ENCODE measurements at regions not wholly inside any gene's neighbourhood (a gene's known extent, or its start where the extent isn't known, plus 50 kb on each side); places are given as distances from the start of the nearest gene placed in this dataset.

GRCh38 chr3:84683493-84683892 is 275.3 kb upstream of the CADM2 start:
- H3K79me2 ChIP-seq (ENCODE audit: control insufficient read depth, insufficient read depth, low read length) = no peaks in the 10 kb centered on the region
- TF ChIP-seq SMAD1 (IDR thresholded peaks at IDR 0.05; ENCODE audit: low read depth, partially characterized antibody) (no peak), CEBPZ (IDR thresholded peaks at IDR 0.05; ENCODE audit: low read depth, low read length) (no peak), E4F1 (IDR thresholded peaks at IDR 0.05; ENCODE audit: borderline replicate concordance, partially characterized antibody) (no peak), NR2C1 (IDR thresholded peaks at IDR 0.05) (no peak), ZBTB33 (IDR thresholded peaks at IDR 0.05) (no peak), BACH1 (IDR thresholded peaks at IDR 0.05; ENCODE audit: borderline replicate concordance) (no peak), IRF4 (IDR thresholded peaks at IDR 0.05; ENCODE audit: low read depth, low read length) (no peak), SPI1 (IDR thresholded peaks at IDR 0.05; ENCODE audit: borderline replicate concordance, insufficient read depth, low read depth, low read length) (no peak), ATF2 (IDR thresholded peaks at IDR 0.05; ENCODE audit: low read length) (no peak), NR2F1 (conservative IDR thresholded peaks at IDR 0.05) (no peak), CEBPB (IDR thresholded peaks at IDR 0.05; ENCODE audit: borderline replicate concordance in 1 of 2, low read depth in 2 of 2, low read length in 2 of 2) (no peak), ZNF384 (IDR thresholded peaks at IDR 0.05; ENCODE audit: borderline replicate concordance, low read depth, low read length) (no peak), SMARCA5 (IDR thresholded peaks at IDR 0.05) (no peak), EED (IDR thresholded peaks at IDR 0.05; ENCODE audit: low read depth) (no peak), ESRRA (IDR thresholded peaks at IDR 0.05; ENCODE audit: low read length) (no peak), NRF1 (conservative IDR thresholded peaks at IDR 0.05; ENCODE audit: low read depth, low read length) (no peak)
- no peaks in the 10 kb centered on the region for H3K27me3 ChIP-seq (replicated peaks in 1 of 2; ENCODE audit: control insufficient read depth in 2 of 2, insufficient read depth in 2 of 2, low read length in 1 of 2)
- FAIRE-seq (no peak), ATAC-seq (no peak), DNase-seq (ENCODE audit: low read depth, low spot score) (no peak)
- no peaks in the 10 kb centered on the region for H3K4me1 ChIP-seq (ENCODE audit: control insufficient read depth, insufficient read depth, low read length)
- no peak overlapping the region for H3K9ac ChIP-seq (ENCODE audit: control insufficient read depth, insufficient read depth, low read length)
- no peaks in the 10 kb centered on the region for H4K20me1 ChIP-seq (ENCODE audit: control insufficient read depth, insufficient read depth)
- no peak overlapping the region for H3K4me3 ChIP-seq
- no peak overlapping the region for H3K27ac ChIP-seq (ENCODE audit: control insufficient read depth, insufficient read depth)
- H3K4me2 ChIP-seq (ENCODE audit: control insufficient read depth, insufficient read depth) = no peak overlapping the region
- RAD21 ChIA-PET (ENCODE audit: unreplicated experiment) = no interaction called here
- WGBS (ENCODE audit: insufficient coverage, insufficient replicate concordance, low lambda C conversion rate, missing lambda C conversion rate) = 0% methylated on average over 2 of the region's 2 CpGs
- H2AFZ ChIP-seq (ENCODE audit: control insufficient read depth, low read depth, low read length) = no peak overlapping the region
- intact Hi-C loops (cut with micrococcal nuclease; ENCODE audit: unreplicated experiment) = no loop called here
- in situ Hi-C loops (cut with MboI) = no loop called here
- H3K36me3 ChIP-seq (ENCODE audit: control insufficient read depth in 2 of 2, insufficient read depth in 2 of 2, low read length in 1 of 2) = no peaks in the 10 kb centered on the region
- POLR2A ChIA-PET = no interaction called here
- SMC1A ChIA-PET (ENCODE audit: uncharacterized antibody, unreplicated experiment) = no interaction called here
- no TSS peak for BruUV-seq (replicated peaks)
- CTCF ChIA-PET = no interaction called here
- no peaks in the 10 kb centered on the region for H3K9me3 ChIP-seq (replicated peaks; ENCODE audit: control insufficient read depth, insufficient read depth, low read length)
